ENCODE measurements at regions not wholly inside any gene's neighbourhood (a gene's known extent, or its start where the extent isn't known, plus 50 kb on each side); places are given as distances from the start of the nearest gene placed in this dataset.
"Not testable (repeated sequence)": the region's sequence is repeated elsewhere in the genome, so short reads cannot be mapped to it uniquely, and the experiment has no call there.

GRCh38 chr5:153275695-153276094, 214.8 kb upstream of the GRIA1 start:
- no peak for DNase-seq

GRCh38 chr5:153276151-153276550, 214.3 kb upstream of the GRIA1 start:
- no peak for DNase-seq

- DNase-seq, result not testable (repeated sequence)
Measured at GRCh38 chr5:153296251-153296844, 194.1 kb upstream of the GRIA1 start.

GRCh38 chr5:153299891-153300290, 190.6 kb upstream of the GRIA1 start:
- DNase-seq, result no peak

- DNase-seq, result no peak
Measured at GRCh38 chr5:153308282-153308681, 182.2 kb upstream of the GRIA1 start.

- peak in 1 of 2 donors; percentile 5 for DNase-seq
Measured at GRCh38 chr5:153318556-153318955, 171.9 kb upstream of the GRIA1 start.

- no peak for DNase-seq
Measured at GRCh38 chr5:153321478-153321877, 169.0 kb upstream of the GRIA1 start.

GRCh38 chr5:153340139-153340538, 150.3 kb upstream of the GRIA1 start:
- no peak for DNase-seq

GRCh38 chr5:153340738-153341137, 149.7 kb upstream of the GRIA1 start:
- no peak for DNase-seq

- DNase-seq, result no peak
Measured at GRCh38 chr5:153342487-153342886, 148.0 kb upstream of the GRIA1 start.

- no peak for DNase-seq
Measured at GRCh38 chr5:153347611-153348010, 142.9 kb upstream of the GRIA1 start.

GRCh38 chr5:153350175-153350883, 140.1 kb upstream of the GRIA1 start:
- DNase-seq, result no peak

- no peak for DNase-seq
Measured at GRCh38 chr5:153352685-153353219, 137.7 kb upstream of the GRIA1 start.

- no peak for DNase-seq
Measured at GRCh38 chr5:153357493-153358112, 132.9 kb upstream of the GRIA1 start.

- DNase-seq, result no peak
Measured at GRCh38 chr5:153358315-153358976, 132.0 kb upstream of the GRIA1 start.

GRCh38 chr5:153360860-153361259, 129.6 kb upstream of the GRIA1 start:
- no peak for DNase-seq

- no peak for DNase-seq
Measured at GRCh38 chr5:153361735-153362409, 128.6 kb upstream of the GRIA1 start.

GRCh38 chr5:153365547-153365946, 124.9 kb upstream of the GRIA1 start:
- DNase-seq, result no peak

GRCh38 chr5:153367466-153367865, 123.0 kb upstream of the GRIA1 start:
- no peak for DNase-seq

GRCh38 chr5:153372425-153373129, 117.9 kb upstream of the GRIA1 start:
- DNase-seq, result no peak

- DNase-seq, result no peak
Measured at GRCh38 chr5:153373130-153373498, 117.4 kb upstream of the GRIA1 start.

- not testable (repeated sequence) for DNase-seq
Measured at GRCh38 chr5:153381630-153382029, 108.8 kb upstream of the GRIA1 start.

Data from hippocampal formation (tissue), 2 donors.